ENCODE measurements at regions not wholly inside any gene's neighbourhood (a gene's known extent, or its start where the extent isn't known, plus 50 kb on each side); places are given as distances from the start of the nearest gene placed in this dataset.

GRCh38 chr1:82606546-82606945 is 805.8 kb downstream of the ADGRL2 start:
- no peak for TF ChIP-seq CTCF (IDR thresholded peaks at IDR 0.05)
- no peak for TF ChIP-seq EP300 (IDR thresholded peaks at IDR 0.05)
